ENCODE measurements at regions not wholly inside any gene's neighbourhood (a gene's known extent, or its start where the extent isn't known, plus 50 kb on each side); places are given as distances from the start of the nearest gene placed in this dataset.

DNA sequence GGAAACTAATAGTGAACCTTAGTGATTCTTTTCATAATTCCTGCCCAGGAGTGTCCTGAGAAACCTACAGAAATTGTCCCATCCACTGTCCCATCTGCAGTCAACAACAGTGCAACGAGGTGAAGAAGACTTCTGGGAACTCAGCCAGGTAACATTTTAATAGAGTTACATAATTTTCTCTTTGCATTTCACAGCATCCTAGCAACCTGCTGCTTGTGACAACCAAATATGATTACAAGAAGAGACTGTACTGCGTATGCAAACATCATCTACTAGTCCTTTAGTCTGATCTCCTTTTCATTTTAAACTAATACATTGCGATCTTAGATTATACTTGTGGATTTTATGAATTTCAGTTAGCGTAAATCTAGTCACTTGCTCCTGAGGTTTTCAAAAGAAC, 951.6 kb downstream of the TFAP2A start:
- DNase-seq, result no peak

DNA sequence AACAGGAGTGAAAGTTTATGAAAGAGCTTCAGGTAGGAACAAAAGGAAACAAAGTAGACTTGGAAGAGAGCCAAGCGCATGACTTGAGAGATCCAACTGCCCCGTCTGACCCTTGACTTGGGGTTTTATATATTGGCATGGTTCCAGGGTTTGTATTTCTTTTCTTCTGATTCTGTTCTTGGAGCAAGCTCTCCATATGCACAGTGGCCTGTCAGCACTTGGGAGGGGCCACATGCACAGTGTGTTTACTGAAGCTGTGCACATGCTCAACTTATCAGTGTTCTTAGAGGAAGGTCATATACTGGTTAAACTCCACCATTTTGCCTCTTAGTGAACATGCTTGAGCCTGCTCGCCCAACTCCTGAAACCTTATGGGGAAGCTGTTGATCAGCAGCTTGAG, 953.7 kb downstream of the TFAP2A start:
- DNase-seq, result no peak

DNA sequence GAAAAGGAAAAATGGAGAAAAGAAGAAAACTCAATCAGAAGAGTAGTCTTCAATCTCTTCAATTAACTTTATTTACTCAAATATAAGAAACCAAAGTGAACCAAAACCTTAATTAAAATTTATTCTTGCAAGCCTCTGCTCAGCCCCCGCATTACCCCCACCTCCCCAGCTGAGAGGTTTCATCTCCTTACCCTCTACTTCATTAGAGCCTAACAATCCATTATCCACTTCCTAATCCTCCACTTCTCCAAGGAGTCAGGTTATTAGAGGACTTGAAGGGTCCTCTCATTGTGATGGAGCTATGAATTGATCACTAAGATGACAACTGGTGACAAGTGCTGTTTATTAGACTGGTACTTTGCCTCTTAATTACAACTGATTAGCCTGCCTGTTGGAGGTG, 956.5 kb downstream of the TFAP2A start:
- DNase-seq, result no peak

DNA sequence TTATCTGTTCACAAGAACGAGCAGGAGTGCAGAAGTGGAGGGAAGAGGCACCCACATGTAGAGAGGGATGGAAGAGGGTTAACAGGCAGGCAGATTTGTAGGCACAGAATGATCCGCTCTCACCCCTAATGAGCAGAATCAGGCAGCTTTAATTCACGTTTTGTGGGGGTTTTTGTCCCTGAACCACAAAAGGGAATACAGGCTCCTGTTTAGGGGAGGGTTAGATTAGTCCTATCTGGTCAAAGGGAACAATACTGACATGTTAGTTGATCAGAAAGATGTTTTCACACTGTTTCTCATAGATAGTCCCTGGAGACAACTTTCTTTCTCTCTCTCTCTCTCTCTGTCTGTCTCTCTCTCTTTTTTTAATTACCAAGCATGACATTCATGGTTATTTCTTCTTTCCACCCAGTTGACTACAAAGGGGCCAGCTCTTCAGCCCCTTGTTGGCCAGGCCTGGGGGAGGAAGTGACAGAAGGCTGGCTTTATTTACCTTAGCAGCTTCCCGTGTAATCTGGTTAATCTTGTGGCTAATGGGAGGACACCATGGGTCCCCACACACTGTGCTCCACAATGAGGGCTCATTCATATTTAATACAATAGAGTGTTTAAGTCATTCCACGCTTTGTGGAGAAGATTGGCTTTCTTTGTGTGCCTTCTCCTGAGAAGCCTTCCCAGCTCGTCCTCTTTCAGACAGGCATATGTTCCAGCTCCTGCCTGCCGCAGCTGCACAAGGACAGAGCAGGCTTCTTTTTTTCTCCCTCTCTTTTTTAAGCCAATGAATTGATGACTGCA, 958.8 kb downstream of the TFAP2A start:
- no peak for DNase-seq

DNA sequence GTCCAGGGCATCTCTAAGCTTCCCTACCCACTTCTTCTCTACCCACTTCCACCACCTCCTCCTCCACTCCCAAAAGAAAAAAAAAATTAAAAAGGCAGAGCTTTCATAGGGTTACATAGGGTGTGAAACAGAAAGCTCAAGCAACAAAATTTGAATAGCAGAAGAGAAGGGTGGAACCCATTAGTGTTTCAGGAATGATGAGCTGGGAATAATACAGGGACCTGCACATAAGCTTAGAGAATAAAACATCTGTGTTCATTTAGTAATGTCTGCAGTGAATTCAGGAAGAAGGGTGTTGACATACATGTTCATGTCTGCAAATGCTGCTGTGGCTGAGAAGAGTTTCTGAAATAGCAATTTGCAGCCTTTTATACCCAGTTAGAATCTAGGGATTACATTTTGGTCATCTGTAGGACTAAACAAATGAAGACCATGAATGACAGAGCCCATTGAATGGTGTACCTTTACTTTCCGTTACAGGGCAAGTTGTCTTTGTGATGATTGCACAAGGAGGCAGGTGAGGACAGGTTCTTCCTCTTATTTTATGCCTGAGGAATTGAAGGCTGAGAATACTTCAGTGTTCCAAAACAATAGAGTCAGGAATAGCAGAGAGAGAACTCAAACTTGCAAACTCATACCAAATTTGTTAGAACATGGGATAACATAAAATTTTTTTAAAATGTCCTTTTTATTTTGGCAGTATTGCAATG, 975.1 kb downstream of the TFAP2A start:
- no peak for DNase-seq

DNA sequence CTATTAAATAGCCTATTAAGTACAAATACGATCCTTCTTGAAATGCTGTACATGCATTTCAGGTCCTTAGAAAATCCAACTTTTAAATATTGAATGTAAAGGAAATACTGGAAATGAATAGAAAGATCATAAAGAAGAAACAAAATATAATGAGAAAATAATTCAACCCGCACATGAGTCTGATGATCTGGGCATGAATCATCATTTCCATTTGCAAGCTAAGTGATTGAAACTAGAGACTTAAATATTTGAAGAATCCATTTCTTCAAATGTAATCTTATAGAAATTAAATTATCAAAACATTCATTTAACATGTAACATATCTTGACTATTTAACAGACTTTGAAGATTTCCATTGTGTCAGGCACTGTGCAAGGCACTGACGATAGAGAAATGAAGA, 977.0 kb downstream of the TFAP2A start:
- no peak for DNase-seq

DNA sequence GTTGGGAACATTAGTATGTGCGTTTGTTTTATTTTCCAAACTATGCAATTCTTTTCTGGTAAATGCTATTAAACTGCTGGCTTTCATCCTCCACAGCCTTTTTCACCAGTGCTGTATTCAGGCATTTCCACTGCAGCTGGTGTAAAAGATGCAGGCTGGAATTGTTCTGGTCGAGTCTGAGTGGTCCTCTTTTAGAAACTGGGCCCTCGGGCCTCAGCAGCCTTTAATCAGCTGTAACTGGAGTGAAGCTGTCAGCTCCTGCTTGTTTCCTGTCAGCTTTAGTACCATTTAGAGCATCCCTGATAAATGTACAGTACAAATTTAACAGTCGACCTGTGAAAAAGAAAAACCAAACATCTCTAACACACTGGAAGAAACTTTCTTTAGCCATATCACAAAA, 979.6 kb downstream of the TFAP2A start:
- DNase-seq, result no peak

DNA sequence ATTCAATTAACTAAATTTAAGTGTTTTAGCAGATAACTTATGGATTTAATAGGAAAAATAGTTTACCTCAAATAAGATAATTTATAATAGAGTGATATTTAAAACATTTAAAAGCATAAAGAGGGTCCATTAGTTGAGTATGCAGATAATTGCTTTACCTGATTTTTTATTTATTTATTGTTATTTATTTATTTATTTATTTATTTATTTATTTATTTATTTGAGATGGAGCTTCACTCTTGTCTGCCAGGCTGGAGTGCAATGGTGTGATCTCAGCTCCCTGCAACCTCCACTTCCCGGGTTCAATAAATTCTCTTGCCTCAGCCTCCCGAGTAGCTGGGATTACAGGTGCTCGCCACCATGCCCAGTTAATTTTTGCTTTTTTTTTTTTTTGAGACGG, 982.9 kb downstream of the TFAP2A start:
- DNase-seq, result no peak

DNA sequence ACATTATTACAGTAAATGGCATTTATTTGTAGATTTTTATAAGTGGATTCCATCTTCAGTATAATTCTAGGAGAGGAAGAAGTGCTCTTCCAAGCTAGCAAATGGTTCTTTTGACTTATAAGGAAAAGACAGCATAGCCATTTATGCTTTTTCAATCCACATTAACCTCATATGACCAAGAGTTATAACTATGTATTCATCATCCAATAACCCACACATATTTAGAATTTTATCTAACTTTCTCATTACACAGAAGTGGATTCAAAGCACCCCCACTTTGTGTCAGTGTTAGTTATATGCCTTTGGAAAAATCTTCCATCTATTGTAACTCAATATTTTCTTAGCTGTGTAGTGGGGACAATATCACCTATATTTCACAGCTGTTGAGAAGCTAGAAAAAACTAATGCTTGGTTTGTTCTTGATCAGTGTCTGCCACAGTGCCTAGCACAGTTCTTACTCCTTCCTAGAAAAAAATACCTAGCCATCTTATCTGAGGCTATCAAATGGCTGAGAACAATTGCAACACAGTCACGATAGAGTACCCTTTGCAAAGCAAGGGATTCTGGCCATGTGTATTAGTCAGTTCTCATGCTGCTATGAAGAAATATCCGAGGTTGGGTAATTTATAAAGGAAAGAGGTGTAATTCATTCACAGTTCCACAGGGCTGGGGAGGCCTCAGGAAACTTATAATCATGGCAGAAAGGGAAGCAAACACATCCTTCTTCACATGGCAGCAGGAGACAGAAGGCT, 986.3 kb downstream of the TFAP2A start:
- DNase-seq, result no peak

DNA sequence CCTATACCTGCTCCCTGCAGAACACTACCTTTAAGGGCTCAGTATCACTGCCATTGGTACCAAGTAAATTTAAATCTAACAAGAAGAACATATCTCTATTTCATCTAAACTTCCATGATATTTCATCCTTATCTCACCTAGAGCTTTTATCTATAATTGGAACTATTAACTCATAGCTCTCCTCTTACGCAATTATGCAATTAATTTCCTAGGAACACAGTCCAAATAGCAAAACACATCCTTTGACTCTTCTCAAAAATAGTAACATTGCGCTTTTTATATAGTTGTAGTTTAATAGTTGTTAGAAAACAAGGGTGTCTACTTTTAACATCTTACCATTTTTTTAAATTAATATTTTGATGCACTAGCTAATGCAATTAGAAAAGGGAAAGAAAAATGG, 986.8 kb upstream of the SLC35B3 start:
- no peak for DNase-seq

DNA sequence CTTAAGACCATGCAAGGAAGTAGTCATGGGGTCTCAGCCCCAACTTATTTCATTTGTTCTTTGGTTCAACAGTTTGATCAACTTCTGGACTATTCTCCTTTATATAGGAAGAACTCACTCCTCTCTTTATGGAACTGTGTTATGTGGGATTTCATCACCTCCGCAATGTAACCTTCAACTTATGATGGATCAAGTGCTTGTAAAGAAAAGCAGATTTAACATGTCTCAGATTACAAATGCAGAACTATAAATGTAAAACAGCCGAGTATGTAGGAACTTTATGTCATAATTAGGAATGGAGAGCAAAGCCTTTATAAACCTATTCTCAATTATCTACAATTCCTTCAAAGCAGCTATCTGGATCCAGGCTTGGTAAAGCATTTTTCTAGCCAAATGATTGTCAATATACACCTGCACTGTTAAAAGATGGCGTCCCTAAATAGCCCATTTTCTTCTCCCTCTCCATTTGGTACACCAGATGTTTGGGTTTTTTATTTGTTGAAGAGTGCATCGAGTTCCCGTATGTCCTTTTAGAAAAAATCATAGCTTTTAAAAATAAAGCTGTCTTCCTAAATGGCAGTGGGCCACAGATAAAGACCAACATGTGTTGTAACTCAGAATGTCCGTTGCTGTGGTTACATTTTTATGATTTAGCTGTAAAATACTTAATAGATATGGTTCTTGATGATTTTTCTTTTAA, 985.1 kb upstream of the SLC35B3 start:
- no peak for DNase-seq

DNA sequence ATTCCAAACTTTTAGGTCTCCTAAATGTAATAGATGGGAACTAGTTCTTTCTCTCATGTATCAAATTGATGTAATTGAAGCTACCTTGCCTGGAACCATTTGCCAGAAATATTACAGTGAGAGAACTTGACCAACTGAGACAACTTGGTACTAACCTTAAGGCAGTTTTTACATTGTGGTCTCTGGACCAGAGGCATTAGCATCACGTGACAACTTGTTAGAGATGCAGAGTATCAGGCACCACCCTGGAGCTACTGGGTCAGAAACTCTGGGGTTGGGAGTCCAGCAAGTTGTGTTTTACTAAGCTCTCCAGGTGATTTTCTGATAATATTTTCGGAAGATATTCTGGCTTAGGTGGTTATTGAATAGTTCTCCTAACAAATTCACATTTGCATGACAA, 982.1 kb upstream of the SLC35B3 start:
- DNase-seq, result no peak

DNA sequence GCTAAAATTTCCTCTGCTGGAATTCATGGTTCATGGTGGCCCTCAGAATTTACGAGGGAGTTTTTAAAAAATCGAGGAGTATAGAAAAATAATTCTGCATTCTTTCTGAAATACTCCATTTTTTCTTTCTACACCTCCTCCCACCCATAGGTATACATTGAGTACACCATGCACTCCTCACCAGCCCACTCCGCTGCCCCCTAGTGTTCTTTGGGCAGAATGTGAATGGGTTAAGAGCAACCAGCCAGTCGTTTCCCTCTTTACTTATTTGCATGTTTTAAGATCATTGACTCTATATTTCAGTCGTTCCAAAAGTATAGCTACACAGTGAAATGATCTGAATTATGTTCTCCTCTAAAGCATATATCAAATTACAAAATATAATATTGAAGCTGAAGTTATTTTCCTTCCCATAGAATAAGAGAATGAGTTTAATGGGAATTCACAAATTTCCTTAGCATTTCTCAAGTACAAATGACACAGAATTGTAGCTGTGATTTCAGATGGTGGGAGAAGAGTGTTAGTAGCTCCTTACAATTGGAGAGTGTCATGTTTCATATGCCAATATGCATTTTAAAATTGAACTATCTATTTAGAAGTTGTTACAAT, 977.7 kb upstream of the SLC35B3 start:
- DNase-seq, result peak; percentile 13

DNA sequence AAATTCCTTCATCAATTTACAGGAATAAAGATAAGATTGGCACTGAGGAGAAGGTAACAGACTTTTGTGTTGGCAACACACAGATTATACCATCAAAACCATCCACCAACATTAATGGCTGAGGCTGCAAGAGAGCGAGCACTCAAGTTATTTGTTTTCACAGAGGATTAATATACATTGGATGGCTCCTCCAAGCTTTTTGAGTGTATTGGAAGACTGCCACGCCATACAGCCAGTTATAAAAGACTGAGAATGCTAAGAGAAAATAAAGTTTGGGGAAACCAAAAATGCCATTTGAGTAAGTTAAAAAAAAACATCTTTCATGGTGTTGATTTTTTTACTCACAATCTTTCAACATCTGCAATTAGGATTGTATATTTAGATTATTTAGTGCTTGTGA, 973.8 kb upstream of the SLC35B3 start:
- DNase-seq, result no peak

DNA sequence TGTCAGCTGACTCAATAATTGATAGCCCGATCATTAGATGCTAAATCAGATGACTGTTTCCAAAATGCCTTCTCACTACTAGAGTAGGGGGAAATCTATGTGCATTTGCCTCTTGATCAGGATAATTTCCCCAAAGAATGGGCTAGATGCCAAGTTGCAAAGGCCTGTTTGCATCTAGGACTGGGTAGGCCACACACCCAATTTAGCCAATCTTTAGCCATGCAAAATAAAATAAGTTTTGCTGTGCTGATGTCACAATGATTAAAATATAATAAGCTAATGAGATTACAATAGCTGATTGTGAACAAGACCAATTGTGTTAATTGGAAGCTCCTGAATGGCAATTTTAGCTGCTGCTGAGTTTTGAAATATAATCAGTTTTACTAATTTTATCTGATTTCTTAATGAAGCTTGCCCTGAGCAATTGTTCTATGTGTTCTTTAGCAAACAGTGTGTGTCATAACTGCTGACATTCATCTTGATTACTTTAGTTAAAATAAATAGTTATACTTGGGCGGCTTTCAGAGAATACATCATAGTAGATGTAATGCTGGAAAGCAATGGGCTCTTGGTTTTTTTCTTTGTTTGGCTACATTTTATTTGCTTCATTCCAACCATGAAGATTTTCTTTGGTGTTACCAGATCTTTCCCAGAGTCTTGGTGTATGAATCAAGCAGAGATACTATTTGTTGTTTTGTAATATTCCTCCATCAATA, 973.2 kb upstream of the SLC35B3 start:
- DNase-seq, result no peak

DNA sequence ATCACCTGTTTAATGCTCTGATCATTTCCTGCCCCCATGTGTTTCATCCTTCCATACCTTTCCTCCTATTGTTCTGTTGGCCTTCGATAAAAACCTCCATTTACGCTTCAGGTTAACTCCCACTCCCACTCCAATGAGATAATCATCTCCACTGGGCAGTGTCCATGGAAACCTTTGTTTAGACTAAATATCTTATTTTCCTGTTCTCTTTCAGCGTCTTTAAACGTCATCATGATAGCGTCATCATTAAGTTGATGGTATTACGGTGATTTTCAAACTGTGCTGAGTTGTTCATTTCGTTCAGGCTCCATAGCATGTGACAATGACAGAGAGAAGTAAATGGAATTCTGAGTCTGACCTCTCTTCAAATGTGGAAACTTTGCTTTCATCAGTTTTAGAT, 970.5 kb upstream of the SLC35B3 start:
- DNase-seq, result no peak

DNA sequence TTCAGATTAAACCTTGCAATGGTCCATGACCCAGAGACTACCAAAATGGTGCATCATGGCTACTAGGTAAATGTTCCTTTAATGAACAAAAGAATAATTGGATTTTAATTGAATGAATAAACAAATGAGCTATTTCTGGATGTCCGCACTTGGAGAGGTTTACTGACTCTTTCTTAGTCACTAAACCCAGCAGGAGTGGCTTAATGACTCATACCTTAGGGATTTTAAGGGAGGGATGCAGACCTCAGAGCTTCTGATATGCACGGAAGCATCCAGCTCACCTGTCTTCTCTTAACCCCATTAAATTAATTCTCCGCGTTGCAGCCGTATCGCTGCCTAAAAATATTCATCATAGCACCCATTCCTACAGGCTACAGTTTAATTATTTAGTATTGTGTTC, 970.0 kb upstream of the SLC35B3 start:
- no peak for DNase-seq

DNA sequence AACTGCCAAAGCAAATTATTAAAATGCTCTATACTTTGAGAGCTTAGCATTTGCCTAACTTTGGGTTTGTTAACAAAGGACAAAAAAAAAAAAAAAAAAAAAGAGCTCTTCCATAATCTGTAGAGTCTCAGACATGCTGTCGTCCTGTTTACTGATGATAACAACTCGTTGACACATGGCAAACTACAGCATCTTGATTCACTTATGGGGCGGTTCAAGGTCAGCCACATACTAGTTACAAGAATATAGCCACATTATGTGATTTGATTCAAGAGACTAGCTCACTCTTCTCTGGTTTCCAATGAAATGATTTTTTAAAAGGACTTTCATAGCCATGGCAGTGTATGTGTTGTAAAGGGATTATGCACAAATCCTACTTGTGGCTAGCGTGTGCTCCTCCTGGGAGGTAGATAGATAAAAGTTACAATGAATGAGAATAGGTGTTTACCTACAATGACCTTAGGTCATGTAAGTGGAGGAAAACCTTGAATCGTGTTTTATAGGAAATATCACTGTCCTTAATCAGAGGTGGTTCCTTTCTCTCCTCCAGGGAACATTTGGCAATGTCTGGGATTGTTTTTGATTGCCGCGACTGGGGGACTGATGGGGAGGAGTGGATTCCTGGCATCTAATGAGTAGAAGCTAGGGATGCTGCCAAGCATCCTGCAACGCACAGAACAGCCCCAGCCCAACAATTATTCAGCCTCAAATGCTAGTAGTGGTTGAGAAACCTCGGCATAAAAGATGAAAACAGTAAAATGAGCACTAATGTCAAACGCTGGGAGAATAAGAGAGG, 969.2 kb upstream of the SLC35B3 start:
- DNase-seq, result no peak

DNA sequence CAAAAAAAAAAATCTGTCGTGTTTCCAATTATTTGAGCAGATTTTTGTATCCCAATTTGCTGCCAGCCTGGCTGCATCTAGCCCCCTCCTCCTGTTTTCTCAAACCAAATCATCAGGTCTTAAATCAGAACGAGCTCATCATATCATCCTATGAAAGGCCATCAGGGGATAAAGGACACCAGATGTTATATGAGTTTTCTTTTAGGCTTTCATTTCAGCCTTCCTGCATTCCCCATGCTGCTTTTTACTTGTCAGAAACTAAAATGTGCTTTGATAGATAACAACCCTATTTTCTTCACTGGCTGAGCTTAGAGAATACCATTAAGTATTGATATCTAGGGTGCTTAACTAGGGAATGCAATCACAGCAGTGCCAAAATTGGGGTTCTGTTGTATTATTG, 968.4 kb upstream of the SLC35B3 start:
- no peak for DNase-seq

DNA sequence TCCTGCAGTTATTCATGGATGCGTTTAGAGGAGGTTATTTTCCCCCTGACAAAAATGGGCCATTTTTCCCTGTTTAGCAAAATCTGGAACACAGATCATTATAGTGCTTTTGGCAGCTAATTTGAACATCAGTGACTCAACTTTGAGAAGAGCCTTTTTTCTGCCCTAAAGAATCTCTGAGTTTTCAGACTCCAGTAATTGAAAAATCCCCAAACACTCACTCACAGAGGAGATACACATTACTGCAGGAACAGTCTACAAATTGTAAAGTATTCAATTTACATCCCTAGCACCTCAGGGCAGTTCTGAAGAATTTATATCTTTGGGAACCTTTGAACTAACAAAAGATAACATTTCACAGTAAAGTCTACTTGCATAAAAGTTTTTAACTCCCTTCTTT, 966.6 kb upstream of the SLC35B3 start:
- DNase-seq, result no peak

DNA sequence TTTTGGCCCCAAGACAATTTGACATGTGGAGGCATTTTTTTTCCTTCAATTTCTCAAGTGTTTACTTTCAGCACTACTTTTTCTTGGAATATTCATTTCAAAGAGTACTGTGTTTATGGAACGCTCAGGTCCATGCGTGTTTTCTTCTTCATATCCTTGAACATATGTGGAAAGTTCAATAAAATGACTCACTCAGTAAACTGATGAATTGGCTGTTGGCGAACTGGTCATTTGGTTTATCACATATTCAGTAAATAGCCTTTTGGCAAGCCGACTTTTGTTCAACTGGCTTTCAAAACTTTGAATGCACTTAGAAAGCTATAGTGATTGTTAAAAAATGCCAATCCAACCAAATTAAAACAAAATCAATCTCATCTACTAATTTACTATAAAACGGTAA, 964.6 kb upstream of the SLC35B3 start:
- no peak for DNase-seq
